GM10266 (cell line): ENCODE measurements at regions not wholly inside any gene's neighbourhood (a gene's known extent, or its start where the extent isn't known, plus 50 kb on each side); places are given as distances from the start of the nearest gene placed in this dataset.

Experiments
- DNase-seq: peaks from one replicate; pipeline ENCODE4 v3.0.0; 2012; ENCODE audit errors: extremely low spot score
- CTCF ChIP-seq: IDR thresholded peaks from 2 replicates; pipeline ENCODE4 v1.5.1; 2012; ENCODE audit warnings: mild to moderate bottlenecking, low read depth; ENCODE audit not compliant: control insufficient read depth, insufficient read depth; ENCODE audit errors: missing control alignments

- DNase-seq, result no peak
- TF ChIP-seq CTCF, result no peak
These were observed 424.9 kb upstream of the IRX4 start for GRCh38 chr5:2307631-2308030.

GRCh38 chr5:2306711-2307110 lies 424.0 kb upstream of the IRX4 start:
- TF ChIP-seq CTCF, result no peak
- DNase-seq, result no peak

- TF ChIP-seq CTCF, result no peak
These were observed 420.8 kb upstream of the IRX4 start for GRCh38 chr5:2303431-2304100.

GRCh38 chr5:2302169-2302568 lies 419.4 kb upstream of the IRX4 start:
- no peak for DNase-seq
- TF ChIP-seq CTCF, result no peak

More at GRCh38 chr5:2303431-2304100, 420.8 kb upstream of the IRX4 start:
- DNase-seq, result no peak

GRCh38 chr5:2300861-2301574 lies 418.3 kb upstream of the IRX4 start:
- DNase-seq, result no peak
- TF ChIP-seq CTCF, result no peak

GRCh38 chr5:2300421-2300820 lies 417.7 kb upstream of the IRX4 start:
- DNase-seq, result no peak
- no peak for TF ChIP-seq CTCF
